Endothelial cell of umbilical vein (primary cell): ENCODE measurements at regions not wholly inside any gene's neighbourhood (a gene's known extent, or its start where the extent isn't known, plus 50 kb on each side); places are given as distances from the start of the nearest gene placed in this dataset.
A peak's percentile ranks its signal among the peaks of the same experiment; 100 is the strongest.
"Not testable (repeated sequence)": the region's sequence is repeated elsewhere in the genome, so short reads cannot be mapped to it uniquely, and the experiment has no call there.

Experiments
- BruUV-seq: library from RNA; stranded (reverse); fragments of 400-500 nt; replicated peaks from 2 replicates; lab custom pipeline; 2021; lab: Mats Ljungman, UMichigan
- CTCF ChIA-PET: fragments of 300-600, 350-600 bp; sonication (Branson Sonifier 250); formaldehyde crosslinking; loops from one replicate; lab custom pipeline; 2021; ENCODE audit warnings: antibody characterized with exemption, inconsistent platforms; lab: Charles Lee
- POLR2A ChIA-PET: fragments of 300-600, 350-600 bp; sonication (Branson Sonifier 250); formaldehyde crosslinking; loops from one replicate; lab custom pipeline; 2021; ENCODE audit warnings: antibody characterized with exemption, inconsistent platforms; lab: Charles Lee
- DNase-seq: peaks from one replicate; pipeline ENCODE4 v3.0.0-alpha.2; 2011; ENCODE audit warnings: low read depth, low spot score
- FAIRE-seq: peaks from 2 replicates; lab custom pipeline; 2011; peaks lifted over from hg19 to GRCh38; lab: Jason Lieb, UNC
- H2AFZ ChIP-seq: 2 replicates; pipeline ENCODE4 v1.6.0; 2012; ENCODE audit warnings: low read depth, low read length, control low read depth, inconsistent platforms
- H3K27ac ChIP-seq: 2 replicates; pipeline ENCODE4 v1.5.1; 2011; ENCODE audit warnings: low read depth, mild to moderate bottlenecking, control low read depth, low read length, moderate library complexity; ENCODE audit not compliant: insufficient read depth
- H3K27me3 ChIP-seq, 2 experiments: 2 replicates each; pipeline versions ENCODE4 v1.6.0 to v1.6.1; 2011; ENCODE audit warnings: low read length in 2 of 2, mixed read lengths in 1 of 2; ENCODE audit not compliant: control insufficient read depth in 2 of 2, insufficient read depth in 2 of 2
- H3K36me3 ChIP-seq, 2 experiments: 2 replicates in 1 of 2; 3 replicates in 1 of 2; pipeline ENCODE4 v1.5.1; 2011; ENCODE audit warnings: low read length in 2 of 2, mild to moderate bottlenecking in 1 of 2, moderate library complexity in 1 of 2; ENCODE audit not compliant: control insufficient read depth in 2 of 2, insufficient read depth in 2 of 2; ENCODE audit errors: extremely low read depth in 1 of 2
- H3K4me1 ChIP-seq: 3 replicates; pipeline ENCODE4 v1.5.1; 2011; ENCODE audit warnings: mild to moderate bottlenecking, low read length; ENCODE audit not compliant: control insufficient read depth, insufficient read depth; ENCODE audit errors: extremely low read depth
- H3K4me2 ChIP-seq: 2 replicates; pipeline ENCODE4 v1.6.1; 2011; ENCODE audit warnings: low read length, control low read depth, mixed read lengths; ENCODE audit not compliant: insufficient read depth
- H3K4me3 ChIP-seq, 3 experiments: fragments of 200-600 bp in 1 of 3; sonication (generic), shearing (Covaris generic) in 1 of 3; replicated peaks in 1 of 3; 2 replicates each; pipeline ENCODE4 v1.5.1; 2011 to 2016; ENCODE audit warnings: control low read depth in 3 of 3, low read length in 3 of 3, mild to moderate bottlenecking in 2 of 3, inconsistent platforms in 1 of 3, low read depth in 1 of 3, moderate library complexity in 1 of 3; ENCODE audit not compliant: insufficient read depth in 1 of 3
- H3K79me2 ChIP-seq: 2 replicates; pipeline ENCODE4 v1.6.0; 2012; ENCODE audit warnings: low read length, inconsistent platforms; ENCODE audit not compliant: control insufficient read depth, insufficient read depth
- H3K9ac ChIP-seq: replicated peaks from 2 replicates; pipeline ENCODE3; 2011; ENCODE audit warnings: low read length, control low read depth; ENCODE audit not compliant: insufficient read depth; ENCODE audit errors: extremely low read depth
- H3K9me1 ChIP-seq: replicated peaks from 3 replicates; pipeline ENCODE4 v1.6.0; 2011; ENCODE audit warnings: mild to moderate bottlenecking, low read length; ENCODE audit not compliant: control insufficient read depth, insufficient read depth; ENCODE audit errors: extremely low read depth
- H3K9me3 ChIP-seq: replicated peaks from 2 replicates; pipeline ENCODE4 v1.5.1; 2012; ENCODE audit warnings: low read length, inconsistent platforms; ENCODE audit not compliant: control insufficient read depth, insufficient read depth
- H4K20me1 ChIP-seq: replicated peaks from 2 replicates; pipeline ENCODE3; 2011; ENCODE audit warnings: mild to moderate bottlenecking, low read length; ENCODE audit not compliant: control insufficient read depth, insufficient read depth; ENCODE audit errors: extremely low read depth
- dilution Hi-C: fragments of 300-500 bp; cut with MboI; formaldehyde crosslinking; loops from one replicate; pipeline ENCODE4 v1.15.0; 2019; ENCODE audit warnings: low sequenced_read_pairs; ENCODE audit not compliant: extremely low pct_ligation_motif_present
- intact Hi-C: fragments of 100-400 bp; cut with micrococcal nuclease; formaldehyde crosslinking; loops from one replicate; pipeline ENCODE4 v1.10.0; 2022

DNA sequence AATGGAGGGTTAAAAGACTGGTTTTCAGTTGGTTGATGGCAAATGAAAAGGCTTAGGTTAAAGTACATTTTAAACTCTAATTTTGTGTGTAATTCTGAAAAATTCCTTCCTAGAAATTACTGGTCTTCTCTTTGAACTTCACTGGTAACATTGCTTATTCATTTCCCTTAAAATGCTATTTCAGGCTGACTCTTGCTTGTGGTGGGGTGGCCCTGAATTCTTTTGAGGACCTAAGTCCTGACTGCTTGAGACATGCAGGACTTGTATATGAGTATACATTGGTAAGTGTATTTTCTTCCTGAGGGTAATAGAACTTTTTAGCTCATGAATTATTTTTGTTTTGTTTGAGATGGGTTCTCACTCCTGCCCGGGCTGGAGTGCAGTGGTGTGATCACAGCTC lies 113.9 kb upstream of the VKORC1L1 start:
- CTCF ChIA-PET, BruUV-seq, H3K9ac ChIP-seq, POLR2A ChIA-PET, FAIRE-seq, dilution Hi-C loops, H3K4me2 ChIP-seq, H3K4me3 ChIP-seq, DNase-seq, H3K27ac ChIP-seq, H3K36me3 ChIP-seq, H3K9me1 ChIP-seq, H3K79me2 ChIP-seq, H2AFZ ChIP-seq, H3K4me1 ChIP-seq, H4K20me1 ChIP-seq, H3K27me3 ChIP-seq, H3K9me3 ChIP-seq: not testable (repeated sequence)
- intact Hi-C loops, result loop anchor here (10.0 kb wide), 1 partner anchor 56 kb away; no protein-coding TSS in a partner anchor

GRCh38 chr7:65762712-65763111 lies 110.2 kb upstream of the VKORC1L1 start:
- H3K4me3 ChIP-seq, H3K79me2 ChIP-seq, CTCF ChIA-PET, H3K9ac ChIP-seq, H3K4me2 ChIP-seq, H3K4me1 ChIP-seq, H4K20me1 ChIP-seq, H3K9me3 ChIP-seq, H2AFZ ChIP-seq, H3K27me3 ChIP-seq, POLR2A ChIA-PET, H3K36me3 ChIP-seq, intact Hi-C loops, BruUV-seq, H3K9me1 ChIP-seq, DNase-seq, dilution Hi-C loops: not testable (repeated sequence)
- peak overlapping the region; percentile 48 for H3K27ac ChIP-seq
- peak; percentile 91 for FAIRE-seq

DNA sequence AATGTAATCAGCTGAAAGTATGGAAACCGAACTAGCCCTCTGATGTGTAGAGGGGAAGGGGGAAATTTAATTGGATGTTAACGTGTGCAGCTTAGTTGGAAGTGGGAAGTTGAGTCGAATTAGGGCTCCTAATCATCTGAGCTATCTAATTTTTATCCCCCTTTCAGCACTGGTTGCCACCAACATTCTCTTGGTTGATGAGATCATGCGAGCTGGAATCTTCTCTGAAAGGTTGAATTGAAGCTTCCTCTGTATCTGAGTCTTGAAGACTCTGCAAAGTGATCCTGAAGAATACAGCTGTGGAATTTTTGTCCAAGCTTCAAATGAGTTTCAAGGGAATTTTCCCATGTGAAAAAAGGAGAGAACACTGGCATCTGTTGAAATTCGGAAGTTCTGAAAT lies 109.8 kb upstream of the VKORC1L1 start:
- H3K9ac ChIP-seq, H3K9me3 ChIP-seq, H3K9me1 ChIP-seq, H3K79me2 ChIP-seq, H3K4me2 ChIP-seq, H4K20me1 ChIP-seq, intact Hi-C loops, H3K4me1 ChIP-seq, H3K36me3 ChIP-seq, H2AFZ ChIP-seq, dilution Hi-C loops, POLR2A ChIA-PET, H3K4me3 ChIP-seq, BruUV-seq, CTCF ChIA-PET, H3K27me3 ChIP-seq, FAIRE-seq: not testable (repeated sequence)
- H3K27ac ChIP-seq, result peak overlapping the region; percentile 48
- DNase-seq, result peak; percentile 41
